ENCODE measurements at regions not wholly inside any gene's neighbourhood (a gene's known extent, or its start where the extent isn't known, plus 50 kb on each side); places are given as distances from the start of the nearest gene placed in this dataset.

- Histone ChIP-seq H2BK15ac (ENCODE audit: low read depth, low read length) (no peak overlapping the region), H2BK20ac (ENCODE audit: low read depth, low read length, poor library complexity, severe bottlenecking) (no peak overlapping the region), H3K23ac (ENCODE audit: insufficient read length, low read depth, low read length) (no peak overlapping the region), H3K4me2 (ENCODE audit: insufficient read depth, insufficient read length, low read length) (no peak overlapping the region), H4K20me1 (ENCODE audit: control insufficient read depth, insufficient read depth, insufficient read length) (no peaks in the 10 kb centered on the region), H3K9ac (ENCODE audit: extremely low read depth, insufficient read length, low read length) (no peak overlapping the region), H2BK120ac (ENCODE audit: low read depth, low read length, poor library complexity, severe bottlenecking) (no peak overlapping the region), H3K79me1 (ENCODE audit: insufficient read depth, low read depth, low read length, poor library complexity, severe bottlenecking) (no peaks in the 10 kb centered on the region), H3K14ac (ENCODE audit: insufficient read depth, low read length) (no peak overlapping the region), H3T11ph (ENCODE audit: low read length) (no peak overlapping the region), H2AFZ (ENCODE audit: low read length) (no peak overlapping the region), H3K79me2 (ENCODE audit: insufficient read depth, low read length) (no peaks in the 10 kb centered on the region), H3K4ac (ENCODE audit: low read depth, low read length) (no peak overlapping the region), H4K5ac (ENCODE audit: insufficient read length, low read depth, low read length) (no peak overlapping the region), H4K8ac (replicated peaks; ENCODE audit: insufficient read length, low read depth, low read length) (no peak overlapping the region), H4K91ac (ENCODE audit: insufficient read length, low read depth, low read length) (no peak overlapping the region), H3K27me3 (ENCODE audit: insufficient read depth, low read length) (no peaks in the 10 kb centered on the region), H3K18ac (ENCODE audit: insufficient read length, low read depth, low read length) (no peak overlapping the region), H3K9me3 (ENCODE audit: control insufficient read depth, low read depth, low read length) (no peaks in the 10 kb centered on the region), H3K4me1 (ENCODE audit: insufficient read depth, low read length) (no peaks in the 10 kb centered on the region; the same call in 1 of the 2 replicates), H2BK12ac (ENCODE audit: insufficient read length, low read depth, low read length) (no peak overlapping the region), H2BK5ac (ENCODE audit: insufficient read length, low read length) (no peak overlapping the region), H3K23me2 (ENCODE audit: insufficient read length, low read depth, low read length, poor library complexity, severe bottlenecking) (no peaks in the 10 kb centered on the region), H3K56ac (ENCODE audit: insufficient read length, low read depth, low read length) (no peak overlapping the region), H2AK5ac (ENCODE audit: insufficient read length, low read length) (no peak overlapping the region), H3K27ac (ENCODE audit: insufficient read length, low read depth, low read length) (no peak overlapping the region)
- no peak overlapping the region for H3K27ac Mint-ChIP-seq
- DNase-seq = no peak
- H3K4me3 Mint-ChIP-seq = no peak overlapping the region
- H3K27me3 Mint-ChIP-seq (ENCODE audit: low read depth) = peaks cover 25% of the 10 kb centered on the region
- H3K36me3 Mint-ChIP-seq (ENCODE audit: insufficient read depth in 1 of 3, low read depth in 3 of 3) = no peaks in the 10 kb centered on the region
- TF ChIP-seq CTCF (conservative IDR thresholded peaks at IDR 0.05) = no peak
- peaks cover 9 to 11% of the 10 kb centered on the region in 2 experiments for H3K4me1 Mint-ChIP-seq
- no CpG with 5 or more reads among the region's 3 CpGs for WGBS (ENCODE audit: extremely low coverage, insufficient read length, low lambda C conversion rate)
- H3K9me3 Mint-ChIP-seq = no peaks in the 10 kb centered on the region; a peak in 1 of 5 replicates
Observed at GRCh38 chr10:29828956-29829355, 194.2 kb upstream of the SVIL start.
